BLaER1 treated with 17β-estradiol and CSF1 and Interleukin-3, amounts not matched to agents 10 nM and 100 nM (cell line): ENCODE measurements at regions not wholly inside any gene's neighbourhood (a gene's known extent, or its start where the extent isn't known, plus 50 kb on each side); places are given as distances from the start of the nearest gene placed in this dataset.

ENCODE experiments used
- H3K27ac ChIP-seq, 11 experiments: shearing (Covaris generic); formaldehyde crosslinking; 2 replicates each; pipeline ENCODE4 v1.8.1; 2022
- H3K27me3 ChIP-seq, 11 experiments: shearing (Covaris generic); formaldehyde crosslinking; 2 replicates each; pipeline ENCODE4 v1.8.1; 2022
- H3K36me3 ChIP-seq, 11 experiments: shearing (Covaris generic); formaldehyde crosslinking; 2 replicates each; pipeline ENCODE4 v1.8.1; 2022
- H3K4me1 ChIP-seq, 10 experiments: shearing (Covaris generic); formaldehyde crosslinking; 2 replicates each; pipeline ENCODE4 v1.8.1; 2022
- H3K4me2 ChIP-seq, 11 experiments: shearing (Covaris generic); formaldehyde crosslinking; 2 replicates each; pipeline ENCODE4 v1.8.1; 2022
- H3K4me3 ChIP-seq, 10 experiments: shearing (Covaris generic); formaldehyde crosslinking; 2 replicates each; pipeline ENCODE4 v1.8.1; 2022
- H3K9ac ChIP-seq, 11 experiments: shearing (Covaris generic); formaldehyde crosslinking; 2 replicates each; pipeline ENCODE4 v1.8.1; 2022
- H3K9me3 ChIP-seq, 11 experiments: shearing (Covaris generic); formaldehyde crosslinking; replicated peaks in 1 of 11; 2 replicates each; pipeline ENCODE4 v1.8.1; 2022
- H4K20me1 ChIP-seq, 11 experiments: shearing (Covaris generic); formaldehyde crosslinking; 2 replicates each; pipeline ENCODE4 v1.8.1; 2022
- Cebpa-rat ChIP-seq, 11 experiments: shearing (Covaris generic); IDR thresholded peaks; 2 replicates each; pipeline ENCODE4 v1.8.1; 2022

- Histone ChIP-seq H4K20me1 (no peaks in the 10 kb centered on the region), H3K36me3 (no peaks in the 10 kb centered on the region), H3K27ac (no peak overlapping the region), H3K9ac (no peak overlapping the region), H3K4me3 (no peak overlapping the region), H3K9me3 (no peaks in the 10 kb centered on the region), H3K27me3 (no peaks in the 10 kb centered on the region), H3K4me2 (no peak overlapping the region), H3K4me1 (no peaks in the 10 kb centered on the region)
- TF ChIP-seq Cebpa-rat (IDR thresholded peaks at IDR 0.05), result no peak
These were observed 135.2 kb downstream of the SLIT2 start for GRCh38 chr4:20386906-20387305.

- Histone ChIP-seq H3K4me1 (no peaks in the 10 kb centered on the region), H3K27me3 (no peaks in the 10 kb centered on the region), H4K20me1 (no peaks in the 10 kb centered on the region), H3K36me3 (no peaks in the 10 kb centered on the region), H3K4me2 (no peak overlapping the region), H3K4me3 (no peak overlapping the region), H3K9me3 (no peaks in the 10 kb centered on the region), H3K9ac (no peak overlapping the region), H3K27ac (no peak overlapping the region)
- TF ChIP-seq Cebpa-rat (IDR thresholded peaks at IDR 0.05), result no peak
These were observed 139.5 kb downstream of the SLIT2 start for GRCh38 chr4:20391198-20391597.

- Histone ChIP-seq H3K36me3 (no peaks in the 10 kb centered on the region), H3K27ac (no peak overlapping the region), H3K4me2 (no peak overlapping the region), H4K20me1 (no peaks in the 10 kb centered on the region), H3K9ac (no peak overlapping the region), H3K27me3 (no peaks in the 10 kb centered on the region), H3K4me1 (no peaks in the 10 kb centered on the region), H3K4me3 (no peak overlapping the region), H3K9me3 (no peaks in the 10 kb centered on the region)
- no peak for TF ChIP-seq Cebpa-rat (IDR thresholded peaks at IDR 0.05)
These were observed 140.2 kb downstream of the SLIT2 start for GRCh38 chr4:20391912-20392311.

- H3K4me2 ChIP-seq, result no peak overlapping the region
- no peaks in the 10 kb centered on the region for H3K27me3 ChIP-seq
- H3K9ac ChIP-seq, result no peak overlapping the region
- no peaks in the 10 kb centered on the region for H3K4me1 ChIP-seq
- no peaks in the 10 kb centered on the region for H3K9me3 ChIP-seq
- H3K4me3 ChIP-seq, result no peak overlapping the region
- no peak overlapping the region for H3K27ac ChIP-seq
- no peak for TF ChIP-seq Cebpa-rat (IDR thresholded peaks at IDR 0.05)
- no peaks in the 10 kb centered on the region for H4K20me1 ChIP-seq
- H3K36me3 ChIP-seq, result no peaks in the 10 kb centered on the region
These were observed 141.9 kb downstream of the SLIT2 start for GRCh38 chr4:20393486-20394100.

- Histone ChIP-seq H3K36me3 (no peaks in the 10 kb centered on the region), H3K27ac (no peak overlapping the region), H3K4me1 (no peaks in the 10 kb centered on the region), H3K4me3 (no peak overlapping the region), H3K4me2 (no peak overlapping the region), H3K27me3 (no peaks in the 10 kb centered on the region), H4K20me1 (no peaks in the 10 kb centered on the region), H3K9me3 (no peaks in the 10 kb centered on the region), H3K9ac (no peak overlapping the region)
- no peak for TF ChIP-seq Cebpa-rat (IDR thresholded peaks at IDR 0.05)
These were observed 142.8 kb downstream of the SLIT2 start for GRCh38 chr4:20394512-20394911.

- Histone ChIP-seq H3K4me1 (no peaks in the 10 kb centered on the region), H4K20me1 (no peaks in the 10 kb centered on the region), H3K9ac (no peak overlapping the region), H3K4me2 (no peak overlapping the region), H3K27me3 (no peaks in the 10 kb centered on the region), H3K27ac (no peak overlapping the region), H3K4me3 (no peak overlapping the region), H3K36me3 (no peaks in the 10 kb centered on the region), H3K9me3 (no peaks in the 10 kb centered on the region)
- no peak for TF ChIP-seq Cebpa-rat (IDR thresholded peaks at IDR 0.05)
These were observed 143.6 kb downstream of the SLIT2 start for GRCh38 chr4:20395160-20395773.

GRCh38 chr4:20403290-20403689 is 151.6 kb downstream of the SLIT2 start:
- Histone ChIP-seq H3K36me3 (no peaks in the 10 kb centered on the region), H3K27me3 (no peaks in the 10 kb centered on the region), H3K4me3 (no peak overlapping the region), H3K9me3 (no peaks in the 10 kb centered on the region), H4K20me1 (no peaks in the 10 kb centered on the region), H3K4me1 (no peaks in the 10 kb centered on the region), H3K9ac (no peak overlapping the region), H3K27ac (no peak overlapping the region), H3K4me2 (no peak overlapping the region)
- TF ChIP-seq Cebpa-rat (IDR thresholded peaks at IDR 0.05), result no peak

GRCh38 chr4:20403846-20404245 is 152.1 kb downstream of the SLIT2 start:
- Histone ChIP-seq H3K9me3 (no peaks in the 10 kb centered on the region), H4K20me1 (no peaks in the 10 kb centered on the region), H3K36me3 (no peaks in the 10 kb centered on the region), H3K4me2 (no peak overlapping the region), H3K4me3 (no peak overlapping the region), H3K27ac (no peak overlapping the region), H3K27me3 (no peaks in the 10 kb centered on the region), H3K4me1 (no peaks in the 10 kb centered on the region), H3K9ac (no peak overlapping the region)
- no peak for TF ChIP-seq Cebpa-rat (IDR thresholded peaks at IDR 0.05)

- Histone ChIP-seq H3K27me3 (no peaks in the 10 kb centered on the region), H4K20me1 (no peaks in the 10 kb centered on the region), H3K4me1 (no peaks in the 10 kb centered on the region), H3K9me3 (no peaks in the 10 kb centered on the region), H3K4me2 (no peak overlapping the region), H3K36me3 (no peaks in the 10 kb centered on the region), H3K9ac (no peak overlapping the region), H3K27ac (no peak overlapping the region), H3K4me3 (no peak overlapping the region)
- no peak for TF ChIP-seq Cebpa-rat (IDR thresholded peaks at IDR 0.05)
These were observed 156.9 kb downstream of the SLIT2 start for GRCh38 chr4:20408611-20409010.

- no peak overlapping the region for H3K9ac ChIP-seq
These were observed 160.4 kb downstream of the SLIT2 start for GRCh38 chr4:20412072-20412471.

More at GRCh38 chr4:20412072-20412471, 160.4 kb downstream of the SLIT2 start:
- Histone ChIP-seq H3K4me3 (no peak overlapping the region), H3K36me3 (no peaks in the 10 kb centered on the region), H3K27me3 (no peaks in the 10 kb centered on the region), H3K27ac (no peak overlapping the region), H4K20me1 (no peaks in the 10 kb centered on the region), H3K4me2 (no peak overlapping the region), H3K9me3 (no peaks in the 10 kb centered on the region), H3K4me1 (0 out of 20 replicates have a peak, but pooled peaks cover 0 to 5% (median 0%) of the 10 kb centered on the region in 10 experiments)
- no peak for TF ChIP-seq Cebpa-rat (IDR thresholded peaks at IDR 0.05)
